Large intestine (tissue), 3 donors: ENCODE measurements at regions not wholly inside any gene's neighbourhood (a gene's known extent, or its start where the extent isn't known, plus 50 kb on each side); places are given as distances from the start of the nearest gene placed in this dataset.
"Not testable (repeated sequence)": the region's sequence is repeated elsewhere in the genome, so short reads cannot be mapped to it uniquely, and the experiment has no call there.

ENCODE experiments used
- DNase-seq, 2 donors: peaks; one replicate each; pipeline versions ENCODE4 v3.0.0 to v3.0.0-alpha.2; 2013
- H3K27ac ChIP-seq: one replicate; pipeline ENCODE4 v1.5.1; 2013; ENCODE audit warnings: low read length
- H3K27me3 ChIP-seq: 2 replicates; pipeline ENCODE4 v1.6.1; 2013; ENCODE audit warnings: low read length; ENCODE audit not compliant: control insufficient read depth, insufficient read depth
- H3K36me3 ChIP-seq: 2 replicates; pipeline ENCODE4 v1.6.1; 2013; ENCODE audit warnings: low read length; ENCODE audit not compliant: control insufficient read depth, insufficient read depth
- H3K4me1 ChIP-seq: one replicate; pipeline ENCODE4 v1.6.1; 2013; ENCODE audit warnings: low read length; ENCODE audit not compliant: control insufficient read depth, insufficient read depth
- H3K4me3 ChIP-seq: one replicate; pipeline ENCODE4 v1.5.1; 2013; ENCODE audit warnings: low read length
- H3K9me3 ChIP-seq: one replicate; pipeline ENCODE4 v1.6.1; 2013; ENCODE audit warnings: mild to moderate bottlenecking, low read depth, low read length, moderate library complexity; ENCODE audit not compliant: control insufficient read depth
- WGBS: methylation state at CpG from one replicate; pipeline ENCODE4 v1.1.5; 2013; ENCODE audit warnings: low lambda C conversion rate; ENCODE audit not compliant: insufficient coverage; 5-methylcytosine and 5-hydroxymethylcytosine counted together

DNA sequence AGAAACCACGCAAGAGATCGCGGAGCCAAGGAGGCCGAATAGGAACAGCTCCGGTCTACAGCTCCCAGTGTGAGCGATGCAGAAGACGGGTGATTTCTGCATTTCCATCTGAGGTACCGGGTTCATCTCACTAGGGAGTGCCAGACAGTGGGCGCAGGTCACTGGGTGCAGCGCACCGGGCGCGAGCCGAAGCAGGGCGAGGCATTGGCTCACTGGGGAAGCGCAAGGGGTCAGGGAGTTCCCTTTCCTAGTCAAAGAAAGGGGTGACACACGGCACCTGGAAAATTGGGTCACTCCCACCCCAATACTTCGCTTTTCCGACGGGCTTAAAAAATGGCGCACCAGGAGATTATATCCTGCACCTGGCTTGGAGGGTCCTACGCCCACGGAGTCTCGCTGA, 94.9 kb upstream of the NEK3 start:
- no CpG with 5 or more reads among the region's 24 CpGs for WGBS

DNA sequence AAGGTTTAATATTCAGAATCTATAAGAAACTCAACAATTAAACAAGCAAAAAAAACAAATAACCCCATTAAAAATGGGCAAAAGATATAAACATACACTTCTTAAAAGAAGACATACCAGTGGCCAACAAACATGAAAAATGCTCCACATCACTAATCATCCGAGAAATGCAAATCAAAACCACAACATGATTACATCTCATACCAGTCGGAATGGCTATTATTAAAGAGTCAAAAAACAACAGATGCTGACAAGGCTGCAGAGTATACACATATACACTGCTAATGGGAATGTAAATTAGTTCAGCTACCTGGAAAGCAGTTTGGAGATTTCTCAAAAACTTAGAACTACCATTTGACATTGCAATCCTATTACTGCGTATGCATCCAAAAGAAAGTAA, 81.4 kb upstream of the NEK3 start:
- DNase-seq, H3K27ac ChIP-seq, H3K4me1 ChIP-seq, H3K4me3 ChIP-seq, H3K9me3 ChIP-seq, H3K36me3 ChIP-seq, H3K27me3 ChIP-seq: not testable (repeated sequence)
- WGBS: no CpG with 5 or more reads among the region's 3 CpGs

More for the DNA sequence above, 94.9 kb upstream of the NEK3 start:
- not testable (repeated sequence) for H3K27me3 ChIP-seq, DNase-seq, H3K27ac ChIP-seq, H3K4me3 ChIP-seq, H3K9me3 ChIP-seq, H3K4me1 ChIP-seq, H3K36me3 ChIP-seq

DNA sequence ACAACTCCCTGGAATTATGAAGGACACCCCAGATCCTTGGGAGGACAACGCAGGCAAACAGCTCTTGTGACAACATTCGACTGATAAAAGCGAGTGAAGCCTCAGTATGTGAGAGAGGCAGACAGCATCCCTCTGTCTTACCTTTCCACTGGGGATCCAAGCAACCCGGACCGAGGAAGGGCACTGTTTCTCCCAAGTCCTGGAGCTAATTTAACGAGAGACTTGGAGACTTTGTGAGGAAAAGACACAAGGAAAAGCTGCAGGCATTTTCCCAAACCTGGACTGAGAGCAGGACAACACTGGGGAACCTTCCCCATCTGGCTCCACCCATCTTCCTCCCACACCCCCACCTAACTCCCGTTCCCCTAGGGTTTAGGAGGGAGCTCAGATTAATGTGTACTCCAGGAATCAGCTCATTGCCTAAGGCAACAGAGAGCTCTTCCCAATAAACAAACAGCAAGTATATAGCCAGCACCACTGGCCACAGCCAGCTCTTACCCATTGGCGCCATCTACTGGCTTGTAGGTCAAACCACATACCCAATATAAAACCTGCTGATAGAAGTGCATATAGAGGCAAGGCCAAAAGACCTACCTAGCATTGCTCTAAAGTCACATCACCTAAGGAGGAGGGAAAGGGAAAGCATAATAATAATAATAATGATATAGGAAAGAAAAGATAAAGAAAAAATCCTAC, 76.7 kb upstream of the NEK3 start:
- not testable (repeated sequence) for H3K4me1 ChIP-seq, H3K9me3 ChIP-seq, H3K27ac ChIP-seq, H3K27me3 ChIP-seq, H3K4me3 ChIP-seq, H3K36me3 ChIP-seq
- WGBS: no CpG with 5 or more reads among the region's 8 CpGs
- DNase-seq: peak; percentile 58 to 61

DNA sequence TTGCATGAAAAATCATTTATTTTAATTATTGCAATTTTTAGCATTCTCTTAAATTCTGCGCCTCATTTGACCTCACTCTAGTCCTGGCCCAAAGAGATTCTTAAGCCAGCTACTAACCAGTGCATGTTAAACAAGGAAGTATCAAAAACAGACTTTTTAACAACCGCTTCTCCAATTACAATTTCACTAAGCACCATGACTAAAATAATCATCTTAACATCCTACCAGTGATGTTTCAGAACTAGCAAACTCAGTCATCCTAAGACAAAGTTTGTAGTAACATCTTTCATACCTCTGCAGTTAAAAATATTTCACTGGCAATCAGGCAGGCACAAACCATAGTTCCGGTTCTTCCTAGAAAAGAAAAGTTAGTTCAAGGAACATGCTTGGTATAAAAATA, 75.5 kb upstream of the NEK3 start:
- not testable (repeated sequence) for DNase-seq, H3K36me3 ChIP-seq, H3K27ac ChIP-seq, H3K9me3 ChIP-seq, H3K27me3 ChIP-seq, H3K4me1 ChIP-seq, H3K4me3 ChIP-seq
- no CpG with 5 or more reads among the region's 3 CpGs for WGBS

DNA sequence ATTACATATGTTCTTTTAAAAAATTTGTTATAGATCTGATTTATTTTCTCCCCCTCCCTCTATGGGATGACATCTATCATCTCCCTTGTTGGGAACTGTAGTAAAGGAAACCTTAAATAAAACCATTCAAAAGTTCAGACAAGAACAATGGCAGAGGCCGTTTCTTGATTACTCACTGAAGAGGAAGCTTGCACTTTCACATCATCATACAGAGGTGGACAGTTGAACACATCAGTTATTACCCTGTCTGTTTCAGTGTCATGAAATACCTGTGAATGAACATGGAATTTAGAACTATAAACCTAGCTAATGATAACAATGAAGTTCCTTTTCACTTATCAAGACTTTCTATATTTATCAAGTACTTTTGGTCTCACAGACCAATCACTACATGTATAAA, 63.7 kb upstream of the NEK3 start:
- not testable (repeated sequence) for DNase-seq, H3K36me3 ChIP-seq, H3K9me3 ChIP-seq, H3K4me3 ChIP-seq, H3K27ac ChIP-seq, H3K27me3 ChIP-seq, H3K4me1 ChIP-seq
- no CpG with 5 or more reads among the region's 1 CpG for WGBS

DNA sequence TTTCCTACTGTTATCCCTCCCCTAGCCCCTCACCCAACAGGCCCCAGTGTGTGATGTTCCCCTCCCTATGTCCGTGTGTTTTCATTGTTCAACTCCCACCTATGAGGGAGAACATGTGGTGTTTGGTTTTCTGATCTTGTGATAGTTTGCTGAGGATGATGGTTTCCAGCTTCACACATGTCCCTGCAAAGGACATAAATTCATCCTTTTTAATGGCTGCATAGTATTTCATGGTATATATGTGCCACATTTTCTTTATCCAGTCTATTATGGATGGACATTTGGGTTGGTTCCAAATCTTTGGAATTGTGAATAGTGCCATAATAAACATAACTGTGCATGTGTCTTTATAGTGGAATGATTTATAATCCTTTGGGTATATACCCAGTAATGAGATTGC, 54.5 kb upstream of the NEK3 start:
- not testable (repeated sequence) for H3K4me3 ChIP-seq, DNase-seq, H3K9me3 ChIP-seq, H3K36me3 ChIP-seq, H3K27ac ChIP-seq, H3K27me3 ChIP-seq, H3K4me1 ChIP-seq
- WGBS: no CpG with 5 or more reads among the region's 1 CpG

DNA sequence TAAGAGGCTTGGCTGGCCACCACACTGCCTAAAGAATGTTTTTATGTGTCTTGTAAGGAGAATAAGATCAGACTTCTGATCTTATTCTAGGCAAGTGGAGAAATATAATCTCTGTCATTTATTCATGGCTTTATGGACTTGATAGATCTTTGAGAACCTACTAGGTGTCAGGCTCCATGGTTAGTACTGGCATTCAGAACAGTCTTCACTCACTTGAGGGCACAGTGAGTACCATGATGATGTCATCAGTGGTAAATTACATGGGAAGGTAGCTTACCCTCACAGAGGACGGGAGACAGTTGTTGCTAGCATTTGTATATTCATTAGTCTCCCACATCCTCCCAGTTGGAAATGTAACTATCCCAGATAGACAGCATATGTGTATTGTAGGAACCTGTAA, 53.5 kb upstream of the NEK3 start:
- WGBS: no CpG with 5 or more reads among the region's 1 CpG

DNA sequence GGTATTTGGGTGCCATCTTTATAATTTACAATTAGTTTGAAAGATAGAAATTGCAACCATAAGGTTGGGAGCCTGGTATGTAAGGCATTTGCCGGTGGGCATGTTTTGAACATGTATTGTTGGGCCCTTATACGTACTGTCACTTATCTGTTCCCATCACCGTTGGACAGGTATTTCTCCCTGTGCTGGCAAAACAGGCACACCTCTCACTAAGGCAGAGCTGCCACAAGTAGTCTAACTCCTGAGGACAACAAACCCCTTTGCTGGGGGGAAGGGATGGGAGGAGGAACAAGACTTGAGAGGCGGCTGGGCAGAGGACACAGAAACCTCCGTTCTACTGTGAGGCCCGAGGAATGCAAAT, 52.0 kb upstream of the NEK3 start:
- not testable (repeated sequence) for DNase-seq, H3K27me3 ChIP-seq, H3K9me3 ChIP-seq, H3K36me3 ChIP-seq, H3K4me3 ChIP-seq, H3K27ac ChIP-seq, H3K4me1 ChIP-seq
- WGBS: no CpG with 5 or more reads among the region's 6 CpGs

More for the DNA sequence above, 53.5 kb upstream of the NEK3 start:
- H3K27me3 ChIP-seq, DNase-seq, H3K27ac ChIP-seq, H3K9me3 ChIP-seq, H3K4me3 ChIP-seq, H3K36me3 ChIP-seq, H3K4me1 ChIP-seq: not testable (repeated sequence)

DNA sequence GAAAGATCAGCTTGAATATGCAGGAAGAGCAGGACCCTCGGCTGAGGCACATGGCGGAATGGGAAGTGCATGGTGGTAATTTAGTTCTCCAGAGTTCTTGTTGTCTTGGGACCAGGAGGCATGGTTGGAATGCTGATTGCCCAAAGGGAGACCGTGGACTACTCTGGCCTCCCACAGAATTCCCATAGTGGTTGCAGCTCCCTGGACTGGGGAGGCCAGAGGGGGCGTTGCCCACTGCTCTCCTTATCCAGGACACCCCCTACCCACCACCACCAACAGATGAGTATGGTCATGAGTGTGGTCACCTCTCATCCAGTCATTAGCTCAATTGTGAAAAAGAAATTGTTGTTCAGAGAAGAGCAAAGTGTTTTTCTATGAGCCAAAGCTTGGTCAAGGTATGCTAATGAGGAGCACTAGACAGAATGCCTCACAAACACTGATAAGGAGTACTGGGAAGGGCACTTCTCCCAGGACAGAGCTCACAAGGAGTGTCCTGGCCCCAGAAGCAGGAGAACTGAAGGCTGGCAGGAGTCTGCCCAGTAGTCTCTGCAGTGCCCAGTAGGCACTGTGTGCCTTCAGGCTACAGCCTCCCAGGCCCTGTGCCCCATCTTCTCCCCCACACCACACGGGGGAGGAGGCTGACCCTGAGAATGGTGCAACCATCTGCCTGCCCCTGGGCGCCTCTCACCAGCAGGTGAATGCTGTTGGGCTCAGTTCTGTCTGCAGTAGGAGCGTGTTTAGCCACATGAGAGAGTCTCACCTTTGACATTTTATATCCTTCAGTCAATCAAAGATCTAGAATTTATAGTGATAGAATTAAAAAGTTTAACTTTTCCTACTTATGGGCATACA, 51.4 kb upstream of the NEK3 start:
- H3K27ac ChIP-seq, H3K4me1 ChIP-seq, DNase-seq, H3K27me3 ChIP-seq, H3K4me3 ChIP-seq, H3K9me3 ChIP-seq, H3K36me3 ChIP-seq: not testable (repeated sequence)
- WGBS: no CpG with 5 or more reads among the region's 7 CpGs
